ENCODE measurements at regions not wholly inside any gene's neighbourhood (a gene's known extent, or its start where the extent isn't known, plus 50 kb on each side); places are given as distances from the start of the nearest gene placed in this dataset.
A peak's percentile ranks its signal among the peaks of the same experiment; 100 is the strongest.

GRCh38 chr16:55411231-55411630 lies 67.8 kb upstream of the MMP2 start:
- Mint-ChIP-seq H3K36me3 (no peaks in the 10 kb centered on the region), H3K27ac (no peak overlapping the region), H3K4me3 (no peak overlapping the region), H3K27me3 (ENCODE audit: low read depth) (peaks cover 91% of the 10 kb centered on the region), H3K4me1 (no peaks in the 10 kb centered on the region), H3K9me3 (peaks cover 3% of the 10 kb centered on the region)
- DNase-seq (ENCODE audit: low spot score in 2 of 2, unreplicated experiment in 2 of 2) = no peak
- no peak for TF ChIP-seq CTCF (IDR thresholded peaks at IDR 0.05; ENCODE audit: unreplicated experiment)

GRCh38 chr16:55418586-55418985 lies 60.4 kb upstream of the MMP2 start:
- Mint-ChIP-seq H3K27ac (no peak overlapping the region), H3K4me3 (no peak overlapping the region), H3K36me3 (no peaks in the 10 kb centered on the region), H3K27me3 (ENCODE audit: low read depth) (peaks cover 88% of the 10 kb centered on the region), H3K9me3 (no peaks in the 10 kb centered on the region), H3K4me1 (no peaks in the 10 kb centered on the region)
- TF ChIP-seq CTCF (IDR thresholded peaks at IDR 0.05; ENCODE audit: unreplicated experiment) = no peak
- peak in 1 of 2 experiments; percentile 43 for DNase-seq (ENCODE audit: low spot score in 2 of 2, unreplicated experiment in 2 of 2)

- Mint-ChIP-seq H3K27ac (no peak overlapping the region), H3K4me1 (no peaks in the 10 kb centered on the region), H3K4me3 (no peak overlapping the region), H3K9me3 (no peaks in the 10 kb centered on the region), H3K36me3 (no peaks in the 10 kb centered on the region), H3K27me3 (ENCODE audit: low read depth) (peaks cover 84% of the 10 kb centered on the region)
- no peak for TF ChIP-seq CTCF (IDR thresholded peaks at IDR 0.05; ENCODE audit: unreplicated experiment)
- DNase-seq (ENCODE audit: low spot score in 2 of 2, unreplicated experiment in 2 of 2) = no peak
These were observed 57.8 kb upstream of the MMP2 start for GRCh38 chr16:55421226-55421625.

- Mint-ChIP-seq H3K27ac (no peak overlapping the region), H3K36me3 (no peaks in the 10 kb centered on the region), H3K9me3 (no peaks in the 10 kb centered on the region), H3K4me1 (no peaks in the 10 kb centered on the region), H3K4me3 (no peak overlapping the region), H3K27me3 (ENCODE audit: low read depth) (peaks cover 77% of the 10 kb centered on the region)
- no peak for DNase-seq (ENCODE audit: low spot score in 2 of 2, unreplicated experiment in 2 of 2)
- no peak for TF ChIP-seq CTCF (IDR thresholded peaks at IDR 0.05; ENCODE audit: unreplicated experiment)
These were observed 52.0 kb upstream of the MMP2 start for GRCh38 chr16:55426865-55427484.
